GM21529 (cell line): ENCODE measurements at regions not wholly inside any gene's neighbourhood (a gene's known extent, or its start where the extent isn't known, plus 50 kb on each side); places are given as distances from the start of the nearest gene placed in this dataset.
"Not testable (repeated sequence)": the region's sequence is repeated elsewhere in the genome, so short reads cannot be mapped to it uniquely, and the experiment has no call there.

ENCODE experiments used
- ATAC-seq: cut with Tn5 transposase; IDR thresholded peaks from one replicate; pipeline ENCODE4 v1.9.1; 2021; ENCODE audit not compliant: unreplicated experiment

DNA sequence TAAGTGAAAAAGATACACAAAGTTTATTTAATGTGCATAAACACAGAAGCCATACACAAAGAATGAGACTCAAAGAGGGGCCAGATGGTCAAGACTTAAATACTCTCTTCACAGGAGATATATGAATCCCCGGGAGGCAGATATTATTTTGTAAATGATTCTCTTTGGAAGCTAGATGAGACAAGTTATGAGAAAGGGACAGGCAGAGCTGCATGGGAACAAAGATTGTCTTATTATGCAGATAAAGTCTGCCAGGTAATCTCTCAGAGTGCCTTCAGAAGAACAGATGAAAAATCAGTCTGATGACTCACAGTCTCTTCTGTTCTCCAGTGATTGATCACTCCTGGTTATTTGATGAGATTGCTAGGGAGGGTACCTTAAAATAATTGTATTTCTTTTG, 89.0 kb downstream of the NAF1 start:
- ATAC-seq = no peak

DNA sequence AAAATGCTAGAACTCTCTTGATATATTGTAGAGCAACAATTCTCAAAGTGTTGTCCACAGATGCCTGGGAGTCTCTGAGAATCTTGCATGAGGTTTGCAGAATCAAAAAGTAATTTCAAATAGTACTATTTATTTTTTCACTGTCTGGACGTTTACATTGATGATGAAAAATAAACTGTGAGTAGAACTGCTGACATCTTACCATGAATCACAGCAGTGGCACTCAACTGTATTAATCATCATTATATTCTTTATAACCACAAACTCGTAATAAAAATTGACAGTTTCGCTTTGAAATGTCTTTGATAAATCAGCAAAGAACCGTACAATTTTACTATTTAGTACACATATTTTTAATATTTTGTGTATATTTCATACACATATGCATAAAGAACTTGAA, 94.5 kb downstream of the NAF1 start:
- ATAC-seq = no peak

GRCh38 chr4:163071308-163071707, 95.4 kb downstream of the NAF1 start:
- no peak for ATAC-seq

- no peak for ATAC-seq
Observed at GRCh38 chr4:163070023-163070422, 96.7 kb downstream of the NAF1 start.

GRCh38 chr4:163063891-163064290, 102.8 kb downstream of the NAF1 start:
- ATAC-seq = no peak

GRCh38 chr4:163048447-163048846, 118.2 kb downstream of the NAF1 start:
- peak; percentile 83 for ATAC-seq

GRCh38 chr4:163042306-163042705, 124.4 kb downstream of the NAF1 start:
- peak; percentile 58 for ATAC-seq

DNA sequence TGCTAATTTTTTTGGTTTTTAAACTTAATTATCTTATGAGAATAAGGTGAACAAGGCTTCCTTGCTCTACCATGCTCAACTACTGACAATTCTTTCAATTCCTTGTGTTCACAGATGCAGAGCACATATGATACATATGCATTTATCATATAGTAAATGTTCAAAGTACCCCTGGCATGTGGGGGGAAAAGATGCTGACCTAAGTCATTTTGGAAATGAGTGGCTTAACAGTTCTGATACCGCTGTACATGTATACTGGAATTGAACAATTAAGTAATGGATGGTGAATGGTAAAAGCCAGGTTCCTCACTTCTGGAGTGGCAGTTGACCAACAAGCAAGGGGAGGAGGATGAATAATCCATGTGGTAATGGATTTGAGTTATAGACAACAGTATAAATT, 149.6 kb downstream of the NAF1 start:
- no peak for ATAC-seq

GRCh38 chr4:163012816-163013215, 153.9 kb downstream of the NAF1 start:
- ATAC-seq = no peak

DNA sequence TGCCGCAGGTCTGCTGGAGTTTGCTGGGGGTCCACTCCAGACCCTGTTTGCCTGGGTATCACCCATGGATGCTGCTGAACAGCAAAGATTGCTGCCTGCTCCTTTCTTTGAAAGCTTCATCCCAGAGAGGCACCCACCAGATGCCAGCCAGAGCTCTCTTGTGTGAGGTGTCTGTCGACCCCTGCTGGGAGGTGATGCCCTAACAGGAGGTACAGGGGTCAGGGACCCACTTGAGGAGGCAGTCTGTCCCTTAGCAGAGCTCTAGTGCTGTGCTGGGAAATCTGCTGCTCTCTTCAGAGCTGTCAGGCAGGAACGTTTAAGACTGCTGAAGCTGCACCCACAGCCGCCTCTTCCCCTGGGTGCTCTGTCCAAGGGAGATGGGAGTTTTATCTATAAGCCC, 162.7 kb downstream of the NAF1 start:
- ATAC-seq = no peak

GRCh38 chr4:162988530-162988929, 178.2 kb downstream of the NAF1 start:
- no peak for ATAC-seq

DNA sequence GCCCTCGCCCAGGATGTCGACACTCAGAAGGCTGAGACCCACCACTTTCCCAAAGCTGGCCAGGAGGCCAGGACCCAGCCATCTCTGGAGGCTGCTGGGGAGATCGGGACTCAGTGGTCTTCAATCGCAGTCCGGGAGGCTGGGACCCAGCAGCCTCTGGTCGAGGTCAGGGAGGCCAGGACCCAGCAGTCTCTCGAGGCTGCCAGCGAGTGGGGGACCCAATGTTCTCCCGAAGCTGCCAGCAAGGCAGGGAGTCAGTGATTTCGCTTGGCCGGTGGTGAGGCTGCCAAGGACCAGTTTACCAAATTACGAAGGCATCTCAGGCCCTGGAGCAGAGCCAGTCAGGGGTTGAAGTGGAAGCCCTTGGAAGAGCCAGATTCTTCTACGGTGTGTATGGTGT, 181.6 kb downstream of the NAF1 start:
- ATAC-seq = no peak

DNA sequence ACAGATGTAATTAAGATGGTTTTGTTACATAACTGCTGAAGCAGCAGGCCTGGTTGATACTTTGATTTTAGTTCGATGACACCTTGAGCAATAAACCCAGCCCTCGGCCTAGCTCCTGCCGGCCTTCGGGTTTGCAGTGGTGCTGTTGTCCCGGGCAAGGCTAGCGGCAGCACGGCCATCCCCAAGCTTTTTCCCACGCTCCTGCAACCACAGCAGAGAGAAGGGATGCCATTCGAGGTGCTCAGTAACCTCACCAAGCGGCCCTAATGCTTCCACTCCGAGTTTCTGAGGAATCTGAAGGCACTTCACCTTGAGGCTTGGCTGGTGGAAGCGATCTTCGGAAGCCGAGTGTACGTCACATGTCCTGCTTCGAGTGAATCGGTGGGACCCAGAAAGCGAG, 182.1 kb downstream of the NAF1 start:
- ATAC-seq = no peak

DNA sequence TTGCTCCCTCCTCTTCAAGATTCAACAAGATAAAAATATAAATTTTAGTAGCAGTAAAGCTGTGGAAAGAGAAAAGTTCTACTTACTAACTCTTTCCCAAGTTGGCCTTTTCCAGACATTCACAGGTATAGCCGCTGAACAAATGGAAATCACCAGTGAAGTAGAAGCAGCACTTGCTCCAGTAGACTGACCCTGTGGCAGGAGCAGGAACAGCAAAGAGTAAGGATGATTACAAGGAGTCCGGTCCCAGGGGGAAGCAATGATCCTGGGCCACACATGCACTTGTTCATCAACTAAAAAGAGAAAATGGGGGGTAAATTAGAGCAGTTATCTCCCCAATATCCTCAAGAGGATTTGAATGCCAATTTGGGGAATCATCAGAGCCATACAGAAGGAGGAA, 184.9 kb downstream of the NAF1 start:
- no peak for ATAC-seq

- no peak for ATAC-seq
Observed at GRCh38 chr4:162978398-162978797, 188.3 kb downstream of the NAF1 start.

GRCh38 chr4:162977788-162978187, 188.9 kb downstream of the NAF1 start:
- no peak for ATAC-seq

- no peak for ATAC-seq
Observed at GRCh38 chr4:162972661-162973330, 193.9 kb downstream of the NAF1 start.

DNA sequence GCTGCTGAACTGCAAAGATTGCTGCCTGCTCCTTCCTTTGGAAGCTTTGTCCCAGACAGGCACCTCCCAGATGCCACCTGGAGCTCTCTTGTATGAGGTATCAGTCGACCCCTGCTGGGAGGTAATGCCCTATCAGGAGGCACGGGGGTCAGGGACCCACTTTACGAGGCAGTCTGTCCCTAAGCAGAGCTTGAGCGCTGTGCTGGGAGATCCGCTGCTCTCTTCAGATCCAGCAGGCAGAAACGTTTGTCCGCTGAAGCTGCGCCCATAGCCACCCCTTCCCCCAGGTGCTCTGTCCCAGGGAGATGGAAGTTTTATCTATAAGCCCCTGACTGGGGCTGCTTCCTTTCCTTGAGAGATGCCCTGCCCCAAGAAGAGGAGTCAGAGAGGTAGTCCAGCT, 197.5 kb downstream of the NAF1 start:
- no peak for ATAC-seq

GRCh38 chr4:162965978-162966377, 200.7 kb downstream of the NAF1 start:
- ATAC-seq = not testable (repeated sequence)

GRCh38 chr4:162959046-162959445, 207.6 kb downstream of the NAF1 start:
- ATAC-seq = no peak

DNA sequence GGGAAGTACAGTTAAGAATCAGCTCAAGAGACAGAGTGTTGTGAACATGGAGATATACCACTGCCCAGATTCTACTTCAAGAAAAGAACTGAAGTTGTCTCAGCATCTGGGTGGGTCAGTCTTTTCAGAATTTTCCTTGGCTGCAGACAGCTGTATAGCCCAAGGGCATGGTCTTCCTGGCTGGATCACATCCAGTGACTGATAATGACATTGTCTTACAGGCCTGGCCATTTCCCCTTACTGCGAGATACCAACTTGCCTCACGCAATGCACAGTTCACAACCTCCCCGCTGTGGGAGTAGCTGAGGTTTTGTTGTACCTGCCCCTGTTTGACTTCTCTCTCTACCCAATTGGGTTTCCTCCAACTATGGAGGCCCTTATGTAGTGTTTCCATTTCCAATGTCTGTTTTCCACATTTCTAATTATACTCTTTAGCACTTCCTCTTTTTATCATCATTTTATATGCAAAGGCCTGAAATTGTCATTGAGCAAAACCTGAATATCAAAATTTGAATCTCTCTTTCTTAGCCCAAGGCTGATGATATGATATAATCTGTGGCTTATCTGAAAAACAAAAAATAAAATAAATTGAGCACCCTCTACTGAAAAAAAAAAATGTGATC, 209.1 kb downstream of the NAF1 start:
- ATAC-seq = no peak

DNA sequence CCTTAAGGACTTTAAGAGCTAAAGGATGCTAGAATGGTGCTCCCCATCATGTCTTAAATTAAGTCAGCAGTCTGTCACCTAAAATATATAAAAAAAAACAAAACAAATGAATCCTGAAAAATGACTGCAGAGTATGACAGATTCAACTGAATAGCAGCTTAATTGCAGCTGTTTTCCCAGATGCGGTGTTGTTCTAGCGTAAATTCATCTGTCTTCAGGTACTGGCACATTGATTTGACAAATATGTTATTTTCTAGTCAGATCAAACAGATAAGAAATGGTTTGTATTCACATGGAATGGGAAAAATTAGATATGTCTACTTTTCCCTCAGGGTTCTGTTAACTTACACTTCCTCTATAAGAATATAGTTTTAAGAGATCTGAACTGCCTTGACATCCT, 211.7 kb downstream of the NAF1 start:
- ATAC-seq = no peak

DNA sequence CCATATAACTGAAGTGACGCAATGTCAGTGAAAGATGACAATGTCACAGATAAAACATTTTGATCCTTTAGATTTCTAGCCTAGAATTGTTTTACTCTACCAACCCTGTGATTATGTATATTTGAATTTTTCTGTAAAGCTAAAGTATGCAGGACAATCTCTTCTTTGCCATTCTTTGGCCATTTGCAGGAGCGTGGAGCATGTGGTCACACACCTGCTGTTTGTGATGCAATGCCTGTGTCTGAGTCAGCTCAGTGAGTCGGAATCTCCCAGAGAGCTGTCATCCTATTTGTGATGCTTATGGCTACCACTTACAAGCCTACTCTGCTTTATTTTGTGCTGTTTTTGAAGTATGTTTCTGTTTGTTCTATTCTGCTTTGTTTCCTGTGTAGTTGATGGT, 214.5 kb downstream of the NAF1 start:
- no peak for ATAC-seq
